Natural killer cell (primary cell): ENCODE measurements at regions not wholly inside any gene's neighbourhood (a gene's known extent, or its start where the extent isn't known, plus 50 kb on each side); places are given as distances from the start of the nearest gene placed in this dataset.

ENCODE experiments used
- ATAC-seq, 3 donors: fragments of 150-1000 bp in 2 of 3; fragments of 200-7000 bp in 1 of 3; cut with Tn5 transposase; 1 replicate in 1 of 3; 2 replicates in 2 of 3; pipeline ENCODE4 v1.10.0; 2021; ENCODE audit warnings: mild to moderate bottlenecking in 2 of 3, moderate library complexity in 2 of 3
- DNase-seq, 2 donors: peaks; one replicate each; pipeline versions ENCODE4 v3.0.0 to v3.0.0-alpha.2; 2013 to 2021; ENCODE audit warnings: mixed read lengths in 1 of 2
- H3K27ac ChIP-seq: one replicate; pipeline ENCODE4 v1.5.1; 2013; ENCODE audit warnings: mild to moderate bottlenecking, low read length
- H3K27me3 ChIP-seq: one replicate; pipeline ENCODE4 v1.6.1; 2013; ENCODE audit warnings: low read length; ENCODE audit not compliant: control insufficient read depth, insufficient read depth
- H3K36me3 ChIP-seq: one replicate; pipeline ENCODE4 v1.6.1; 2013; ENCODE audit warnings: low read length; ENCODE audit not compliant: control insufficient read depth, insufficient read depth
- H3K4me1 ChIP-seq: one replicate; pipeline ENCODE4 v1.6.1; 2013; ENCODE audit warnings: low read length; ENCODE audit not compliant: control insufficient read depth, insufficient read depth
- H3K4me3 ChIP-seq: one replicate; pipeline ENCODE4 v1.5.1; 2013; ENCODE audit warnings: low read length
- H3K9me3 ChIP-seq: one replicate; pipeline ENCODE4 v1.6.1; 2013; ENCODE audit warnings: low read length; ENCODE audit not compliant: control insufficient read depth, insufficient read depth
- H3K27ac Mint-ChIP-seq, 2 donors: one replicate each; pipeline ENCODE4 v1.8.0; 2022; ENCODE audit warnings: mild to moderate bottlenecking in 2 of 2, mixed read lengths in 2 of 2, moderate library complexity in 1 of 2
- H3K27me3 Mint-ChIP-seq, 2 donors: one replicate each; pipeline ENCODE4 v1.8.0; 2022; ENCODE audit warnings: low read depth in 2 of 2, mixed read lengths in 2 of 2
- H3K36me3 Mint-ChIP-seq: one replicate; pipeline ENCODE4 v1.8.0; 2022; ENCODE audit warnings: mixed read lengths
- H3K4me1 Mint-ChIP-seq, 2 donors: one replicate each; pipeline ENCODE4 v1.8.0; 2022; ENCODE audit warnings: mixed read lengths in 2 of 2
- H3K4me3 Mint-ChIP-seq: one replicate; pipeline ENCODE4 v1.8.0; 2022; ENCODE audit warnings: mild to moderate bottlenecking, moderate library complexity, mixed read lengths
- H3K9me3 Mint-ChIP-seq, 2 donors: one replicate each; pipeline ENCODE4 v1.8.0; 2022; ENCODE audit warnings: mixed read lengths in 2 of 2
- CTCF ChIP-seq: fragments of 200-600 bp; IDR thresholded peaks from one replicate; pipeline ENCODE4 v1.8.0; 2022; ENCODE audit warnings: antibody characterized with exemption
- WGBS: methylation state at CpG from one replicate; pipeline ENCODE4 v1.1.7; 2013; ENCODE audit warnings: missing lambda C conversion rate; ENCODE audit not compliant: insufficient coverage; 5-methylcytosine and 5-hydroxymethylcytosine counted together
- intact Hi-C: fragments of 100-400 bp; cut with micrococcal nuclease; formaldehyde crosslinking; loops from one replicate; pipeline ENCODE4 v1.14.2; 2022

DNA sequence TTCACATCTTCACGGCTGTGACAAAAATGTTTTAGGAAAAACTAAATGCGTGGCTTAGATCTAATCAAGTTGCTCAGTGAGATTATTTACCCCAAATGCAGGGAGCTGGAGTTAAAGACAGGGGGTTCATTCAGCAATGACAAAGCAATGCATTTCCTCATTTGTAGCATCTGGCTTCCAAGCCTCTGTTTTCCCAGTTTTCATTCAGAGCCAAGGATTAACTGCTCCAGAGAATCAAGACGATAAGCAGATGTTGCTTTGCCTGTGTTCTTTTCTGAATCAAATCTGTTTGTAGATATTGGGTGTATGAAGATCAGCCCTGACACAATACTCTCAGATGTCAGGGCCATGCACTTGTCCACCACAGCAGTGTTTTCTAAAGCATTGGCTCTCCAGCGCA is 147.4 kb upstream of the SIX2 start:
- H3K27ac Mint-ChIP-seq, result no peak overlapping the region
- no peak overlapping the region for H3K27ac ChIP-seq
- 95% methylated on average over 4 of the region's 4 CpGs for WGBS
- no peak for DNase-seq
- H3K4me3 Mint-ChIP-seq, result no peak overlapping the region
- H3K4me1 ChIP-seq, result no peaks in the 10 kb centered on the region
- no peaks in the 10 kb centered on the region for H3K36me3 Mint-ChIP-seq
- H3K27me3 Mint-ChIP-seq, result peaks cover 12 to 18% of the 10 kb centered on the region in 2 donors
- H3K36me3 ChIP-seq, result no peaks in the 10 kb centered on the region
- no peaks in the 10 kb centered on the region for H3K9me3 Mint-ChIP-seq
- no peak overlapping the region for H3K4me3 ChIP-seq
- no peak for ATAC-seq
- intact Hi-C loops, result no loop called here
- no peaks in the 10 kb centered on the region for H3K9me3 ChIP-seq
- no peaks in the 10 kb centered on the region for H3K27me3 ChIP-seq
- TF ChIP-seq CTCF, result no peak
- H3K4me1 Mint-ChIP-seq, result no peaks in the 10 kb centered on the region

DNA sequence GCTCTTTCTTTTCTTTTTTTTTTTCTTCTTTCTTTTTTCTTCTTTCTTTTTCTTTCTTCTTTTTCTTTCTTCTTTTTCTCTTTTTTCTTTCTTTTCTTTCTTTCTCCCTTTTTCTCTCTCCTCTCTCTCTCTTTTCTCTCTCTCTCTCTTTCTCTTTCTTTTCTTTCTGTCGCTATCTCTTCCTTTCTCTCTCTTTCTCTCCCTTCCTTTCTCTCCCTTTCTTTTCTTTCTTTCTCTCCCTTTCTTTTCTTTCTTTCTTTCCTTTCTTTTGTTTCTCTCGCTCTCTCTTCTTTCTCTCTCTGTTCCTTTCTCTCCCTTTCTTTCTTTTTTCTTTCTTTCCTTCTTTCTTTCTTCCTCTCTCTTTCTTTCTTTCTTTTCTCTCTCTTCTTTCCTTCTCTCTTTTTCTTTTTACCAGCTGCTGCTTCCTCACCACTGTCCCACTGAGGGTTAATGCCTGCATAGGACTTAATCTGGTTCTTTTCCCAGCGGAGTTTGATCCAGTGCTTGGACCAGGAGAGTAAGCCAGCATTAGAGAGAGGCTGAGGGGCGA is 145.4 kb upstream of the SIX2 start:
- Histone ChIP-seq H3K36me3 (no peaks in the 10 kb centered on the region), H3K27me3 (no peaks in the 10 kb centered on the region)
- ATAC-seq, result no peak

GRCh38 chr2:45154144-45154543 is 144.9 kb upstream of the SIX2 start:
- Mint-ChIP-seq H3K27ac (no peak overlapping the region), H3K27me3 (peaks cover 6 to 7% of the 10 kb centered on the region in 2 donors), H3K4me3 (no peak overlapping the region), H3K36me3 (no peaks in the 10 kb centered on the region), H3K4me1 (no peaks in the 10 kb centered on the region), H3K9me3 (no peaks in the 10 kb centered on the region)
- WGBS, result 17% methylated on average over 1 of the region's 1 CpG
- no peak overlapping the region for H3K4me3 ChIP-seq
- H3K27me3 ChIP-seq, result no peaks in the 10 kb centered on the region
- DNase-seq (no peak), ATAC-seq (no peak)
- no peaks in the 10 kb centered on the region for H3K4me1 ChIP-seq
- TF ChIP-seq CTCF, result no peak
- no peaks in the 10 kb centered on the region for H3K9me3 ChIP-seq
- H3K36me3 ChIP-seq, result no peaks in the 10 kb centered on the region
- intact Hi-C loops, result no loop called here
- H3K27ac ChIP-seq, result no peak overlapping the region

More for the DNA sequence above, 145.4 kb upstream of the SIX2 start:
- Histone ChIP-seq H3K27ac (no peak overlapping the region), H3K9me3 (no peaks in the 10 kb centered on the region), H3K4me3 (no peak overlapping the region), H3K4me1 (no peaks in the 10 kb centered on the region)
- Mint-ChIP-seq H3K27ac (no peak overlapping the region), H3K27me3 (peaks cover 6 to 7% of the 10 kb centered on the region in 2 donors), H3K9me3 (no peaks in the 10 kb centered on the region), H3K36me3 (no peaks in the 10 kb centered on the region), H3K4me1 (no peaks in the 10 kb centered on the region), H3K4me3 (no peak overlapping the region)
- DNase-seq, result no peak
- intact Hi-C loops, result no loop called here
- WGBS, result 82% methylated on average over 4 of the region's 4 CpGs
- TF ChIP-seq CTCF, result no peak

DNA sequence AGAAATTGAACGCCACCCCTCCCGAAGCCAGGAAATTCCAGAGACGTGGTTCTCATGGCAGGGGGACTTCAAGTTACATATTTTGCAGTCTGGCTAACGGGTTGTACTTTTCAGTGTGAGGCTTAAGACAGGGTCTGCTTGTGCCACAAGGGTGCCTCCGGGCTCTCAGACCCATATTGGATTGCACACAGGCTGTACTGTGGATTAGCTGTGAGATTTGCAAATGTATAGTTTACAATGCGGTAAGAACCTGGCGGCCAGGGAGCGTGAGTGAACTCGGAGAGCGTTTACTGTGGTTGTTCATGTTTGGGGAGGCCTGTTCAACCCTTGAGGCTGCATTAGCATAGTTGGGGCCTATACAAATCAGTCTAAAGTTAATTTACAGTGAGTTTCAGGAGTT is 143.9 kb upstream of the SIX2 start:
- Histone ChIP-seq H3K36me3 (no peaks in the 10 kb centered on the region), H3K4me1 (no peaks in the 10 kb centered on the region), H3K27me3 (no peaks in the 10 kb centered on the region), H3K4me3 (no peak overlapping the region), H3K27ac (no peak overlapping the region), H3K9me3 (no peaks in the 10 kb centered on the region)
- Mint-ChIP-seq H3K4me1 (no peaks in the 10 kb centered on the region), H3K27me3 (peaks cover 6 to 7% of the 10 kb centered on the region in 2 donors), H3K4me3 (no peak overlapping the region), H3K36me3 (no peaks in the 10 kb centered on the region), H3K9me3 (no peaks in the 10 kb centered on the region), H3K27ac (no peak overlapping the region)
- intact Hi-C loops, result no loop called here
- 92% methylated on average over 10 of the region's 10 CpGs for WGBS
- ATAC-seq (no peak), DNase-seq (no peak)
- TF ChIP-seq CTCF, result no peak
